ENCODE measurements at regions not wholly inside any gene's neighbourhood (a gene's known extent, or its start where the extent isn't known, plus 50 kb on each side); places are given as distances from the start of the nearest gene placed in this dataset.

- no peaks in the 10 kb centered on the region for H3K36me3 ChIP-seq (ENCODE audit: insufficient read depth, low read length)
- no peak for TF ChIP-seq EZH2phosphoT487 (IDR thresholded peaks at IDR 0.05; ENCODE audit: borderline replicate concordance)
- TF ChIP-seq, protein P1, sequence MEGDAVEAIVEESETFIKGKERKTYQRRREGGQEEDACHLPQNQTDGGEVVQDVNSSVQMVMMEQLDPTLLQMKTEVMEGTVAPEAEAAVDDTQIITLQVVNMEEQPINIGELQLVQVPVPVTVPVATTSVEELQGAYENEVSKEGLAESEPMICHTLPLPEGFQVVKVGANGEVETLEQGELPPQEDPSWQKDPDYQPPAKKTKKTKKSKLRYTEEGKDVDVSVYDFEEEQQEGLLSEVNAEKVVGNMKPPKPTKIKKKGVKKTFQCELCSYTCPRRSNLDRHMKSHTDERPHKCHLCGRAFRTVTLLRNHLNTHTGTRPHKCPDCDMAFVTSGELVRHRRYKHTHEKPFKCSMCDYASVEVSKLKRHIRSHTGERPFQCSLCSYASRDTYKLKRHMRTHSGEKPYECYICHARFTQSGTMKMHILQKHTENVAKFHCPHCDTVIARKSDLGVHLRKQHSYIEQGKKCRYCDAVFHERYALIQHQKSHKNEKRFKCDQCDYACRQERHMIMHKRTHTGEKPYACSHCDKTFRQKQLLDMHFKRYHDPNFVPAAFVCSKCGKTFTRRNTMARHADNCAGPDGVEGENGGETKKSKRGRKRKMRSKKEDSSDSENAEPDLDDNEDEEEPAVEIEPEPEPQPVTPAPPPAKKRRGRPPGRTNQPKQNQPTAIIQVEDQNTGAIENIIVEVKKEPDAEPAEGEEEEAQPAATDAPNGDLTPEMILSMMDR (conservative IDR thresholded peaks at IDR 0.05; ENCODE audit: low read length) = no peak
- no peaks in the 10 kb centered on the region for H3K9me2 ChIP-seq (replicated peaks; ENCODE audit: low read depth, low read length)
- no peaks in the 10 kb centered on the region for H3K79me2 ChIP-seq (ENCODE audit: insufficient read depth, low read length)
- no peak overlapping the region for H3K9ac ChIP-seq (ENCODE audit: low read depth, low read length, poor library complexity, severe bottlenecking)
- H3K4me1 ChIP-seq (ENCODE audit: insufficient read depth, low read length, poor library complexity, severe bottlenecking) = peaks cover 9% of the 10 kb centered on the region
- H3F3A ChIP-seq (ENCODE audit: low read depth) = no peaks in the 10 kb centered on the region
- H3K4me2 ChIP-seq (ENCODE audit: low read depth, low read length, poor library complexity, severe bottlenecking) = no peak overlapping the region
- H3K27me3 ChIP-seq (ENCODE audit: insufficient read depth, low read length, poor library complexity, severe bottlenecking) = no peaks in the 10 kb centered on the region
- H2AFZ ChIP-seq (ENCODE audit: low read length) = no peak overlapping the region
- H3K4me3 ChIP-seq (ENCODE audit: low read length, poor library complexity, severe bottlenecking) = no peak overlapping the region
- no peaks in the 10 kb centered on the region for H4K20me1 ChIP-seq (ENCODE audit: insufficient read depth, low read length, poor library complexity, severe bottlenecking)
- no peaks in the 10 kb centered on the region for H3K9me3 ChIP-seq (ENCODE audit: insufficient read depth, low read depth, low read length)
These were observed 71.9 kb upstream of the NHSL1 start for GRCh38 chr6:138571181-138571580.

GRCh38 chr6:138571585-138572166 lies 72.4 kb upstream of the NHSL1 start:
- H3K79me2 ChIP-seq (ENCODE audit: insufficient read depth, low read length) = no peaks in the 10 kb centered on the region

DNA sequence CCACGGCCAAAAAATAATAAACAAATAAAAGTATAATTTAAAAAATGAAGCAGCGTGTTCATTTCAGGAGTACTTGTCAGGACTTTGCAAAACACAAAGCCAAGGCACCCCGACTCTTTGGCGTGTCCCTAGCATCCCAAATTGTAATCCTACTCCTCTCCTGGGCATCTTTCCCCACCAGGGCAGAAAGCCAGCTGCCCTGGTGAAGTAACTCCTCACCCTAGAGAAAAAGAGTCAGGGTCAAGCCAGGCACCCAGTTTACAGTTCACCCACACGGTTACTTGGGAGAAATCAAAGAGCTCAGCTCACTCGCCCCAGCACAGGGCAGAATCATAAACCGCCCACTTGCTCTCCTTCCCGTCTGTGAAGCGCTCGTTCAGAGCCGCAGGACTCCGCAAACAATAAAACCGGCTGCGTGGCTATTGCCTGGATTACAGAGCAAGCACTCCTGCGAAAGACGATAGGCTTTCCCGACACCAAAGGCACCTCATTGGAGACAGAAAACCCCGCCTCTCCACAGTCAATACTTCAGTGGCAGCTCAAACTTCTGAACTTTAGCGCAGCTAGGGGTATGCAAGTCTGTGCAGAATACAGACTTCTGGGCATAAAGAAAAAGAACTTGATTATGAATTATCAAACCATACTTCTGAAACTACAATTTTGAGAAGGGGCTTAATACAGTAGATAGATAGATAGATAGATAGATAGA lies 73.0 kb upstream of the NHSL1 start:
- H2AFZ ChIP-seq (ENCODE audit: low read length) = no peak overlapping the region

More at GRCh38 chr6:138571585-138572166, 72.4 kb upstream of the NHSL1 start:
- Histone ChIP-seq H4K20me1 (ENCODE audit: insufficient read depth, low read length, poor library complexity, severe bottlenecking) (no peaks in the 10 kb centered on the region), H2AFZ (ENCODE audit: low read length) (no peak overlapping the region), H3K4me1 (ENCODE audit: insufficient read depth, low read length, poor library complexity, severe bottlenecking) (peaks cover 14% of the 10 kb centered on the region), H3K4me2 (ENCODE audit: low read depth, low read length, poor library complexity, severe bottlenecking) (no peak overlapping the region), H3K4me3 (ENCODE audit: low read length, poor library complexity, severe bottlenecking) (no peak overlapping the region), H3F3A (ENCODE audit: low read depth) (no peaks in the 10 kb centered on the region), H3K9me2 (replicated peaks; ENCODE audit: low read depth, low read length) (no peaks in the 10 kb centered on the region), H3K36me3 (ENCODE audit: insufficient read depth, low read length) (no peaks in the 10 kb centered on the region), H3K27me3 (ENCODE audit: insufficient read depth, low read length, poor library complexity, severe bottlenecking) (no peaks in the 10 kb centered on the region), H3K9me3 (ENCODE audit: insufficient read depth, low read depth, low read length) (no peaks in the 10 kb centered on the region), H3K9ac (ENCODE audit: low read depth, low read length, poor library complexity, severe bottlenecking) (no peak overlapping the region)
- TF ChIP-seq EZH2phosphoT487 (IDR thresholded peaks at IDR 0.05; ENCODE audit: borderline replicate concordance) = no peak
- TF ChIP-seq, protein P1 (conservative IDR thresholded peaks at IDR 0.05; ENCODE audit: low read length) = no peak

More for the DNA sequence above, 73.0 kb upstream of the NHSL1 start:
- Histone ChIP-seq H3K9ac (ENCODE audit: low read depth, low read length, poor library complexity, severe bottlenecking) (no peak overlapping the region), H3K4me2 (ENCODE audit: low read depth, low read length, poor library complexity, severe bottlenecking) (no peak overlapping the region), H3K36me3 (ENCODE audit: insufficient read depth, low read length) (no peaks in the 10 kb centered on the region), H3K79me2 (ENCODE audit: insufficient read depth, low read length) (no peaks in the 10 kb centered on the region), H3K27me3 (ENCODE audit: insufficient read depth, low read length, poor library complexity, severe bottlenecking) (no peaks in the 10 kb centered on the region), H3K4me3 (ENCODE audit: low read length, poor library complexity, severe bottlenecking) (no peak overlapping the region), H3K4me1 (ENCODE audit: insufficient read depth, low read length, poor library complexity, severe bottlenecking) (peaks cover 20% of the 10 kb centered on the region), H3K9me2 (replicated peaks; ENCODE audit: low read depth, low read length) (no peaks in the 10 kb centered on the region), H3K9me3 (ENCODE audit: insufficient read depth, low read depth, low read length) (no peaks in the 10 kb centered on the region), H4K20me1 (ENCODE audit: insufficient read depth, low read length, poor library complexity, severe bottlenecking) (no peaks in the 10 kb centered on the region), H3F3A (ENCODE audit: low read depth) (no peaks in the 10 kb centered on the region)
- TF ChIP-seq, protein P1 (conservative IDR thresholded peaks at IDR 0.05; ENCODE audit: low read length) = no peak

Data from Loucy (cell line).